ENCODE measurements at regions not wholly inside any gene's neighbourhood (a gene's known extent, or its start where the extent isn't known, plus 50 kb on each side); places are given as distances from the start of the nearest gene placed in this dataset.

DNA sequence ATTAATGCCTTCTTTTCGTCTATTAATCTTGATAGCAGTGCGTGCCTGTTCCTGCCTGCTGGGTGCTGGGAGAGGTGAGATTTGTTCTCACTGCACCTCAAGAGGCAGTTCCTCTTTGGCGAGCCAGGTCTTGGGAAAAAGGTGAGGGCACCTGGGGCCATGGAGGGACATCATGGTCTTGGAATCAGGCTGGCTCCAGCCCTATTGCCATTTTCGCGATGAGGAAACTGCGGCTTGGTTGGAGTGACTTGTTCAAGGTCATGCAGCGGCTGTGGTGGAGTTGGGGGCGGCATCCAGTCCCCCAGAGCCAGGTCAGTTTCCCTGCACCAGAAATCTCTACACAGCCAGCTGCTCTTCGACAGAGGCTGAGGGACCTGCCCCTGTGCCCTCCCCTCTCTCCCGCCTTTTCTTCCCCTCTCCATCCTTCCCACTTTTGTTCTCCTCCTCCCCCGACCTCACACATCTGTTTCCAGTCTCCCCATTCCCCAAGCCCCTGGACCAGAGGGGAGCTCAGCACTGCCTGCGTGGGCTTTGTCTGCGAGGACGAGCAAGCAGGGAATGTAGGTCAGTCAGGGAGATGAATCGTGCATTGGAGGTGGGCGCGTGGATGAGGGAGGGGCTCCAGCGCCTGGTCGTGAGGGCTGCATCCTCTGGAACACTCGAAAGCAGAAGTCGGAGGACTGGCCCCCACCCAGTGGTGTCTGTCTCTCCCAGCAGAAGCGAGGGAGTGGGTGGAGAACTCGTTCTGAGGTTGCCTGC lies 135.1 kb downstream of the ACTL8 start:
- TF ChIP-seq, protein P1, sequence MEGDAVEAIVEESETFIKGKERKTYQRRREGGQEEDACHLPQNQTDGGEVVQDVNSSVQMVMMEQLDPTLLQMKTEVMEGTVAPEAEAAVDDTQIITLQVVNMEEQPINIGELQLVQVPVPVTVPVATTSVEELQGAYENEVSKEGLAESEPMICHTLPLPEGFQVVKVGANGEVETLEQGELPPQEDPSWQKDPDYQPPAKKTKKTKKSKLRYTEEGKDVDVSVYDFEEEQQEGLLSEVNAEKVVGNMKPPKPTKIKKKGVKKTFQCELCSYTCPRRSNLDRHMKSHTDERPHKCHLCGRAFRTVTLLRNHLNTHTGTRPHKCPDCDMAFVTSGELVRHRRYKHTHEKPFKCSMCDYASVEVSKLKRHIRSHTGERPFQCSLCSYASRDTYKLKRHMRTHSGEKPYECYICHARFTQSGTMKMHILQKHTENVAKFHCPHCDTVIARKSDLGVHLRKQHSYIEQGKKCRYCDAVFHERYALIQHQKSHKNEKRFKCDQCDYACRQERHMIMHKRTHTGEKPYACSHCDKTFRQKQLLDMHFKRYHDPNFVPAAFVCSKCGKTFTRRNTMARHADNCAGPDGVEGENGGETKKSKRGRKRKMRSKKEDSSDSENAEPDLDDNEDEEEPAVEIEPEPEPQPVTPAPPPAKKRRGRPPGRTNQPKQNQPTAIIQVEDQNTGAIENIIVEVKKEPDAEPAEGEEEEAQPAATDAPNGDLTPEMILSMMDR (IDR thresholded peaks at IDR 0.05), result no peak
- TF ChIP-seq EZH2 (IDR thresholded peaks at IDR 0.05; ENCODE audit: borderline replicate concordance, insufficient read depth, low read depth, low read length, poor library complexity, severe bottlenecking), result no peak
